ENCODE measurements at regions not wholly inside any gene's neighbourhood (a gene's known extent, or its start where the extent isn't known, plus 50 kb on each side); places are given as distances from the start of the nearest gene placed in this dataset.

GRCh38 chr7:46207931-46208634 is 287.0 kb upstream of the IGFBP3 start:
- TF ChIP-seq CTCF (IDR thresholded peaks at IDR 0.05) (no peak), POLR2A (IDR thresholded peaks at IDR 0.05) (no peak)
